GM18868 (cell line): ENCODE measurements at regions not wholly inside any gene's neighbourhood (a gene's known extent, or its start where the extent isn't known, plus 50 kb on each side); places are given as distances from the start of the nearest gene placed in this dataset.
A peak's percentile ranks its signal among the peaks of the same experiment; 100 is the strongest.

Experiments used
- ATAC-seq: cut with Tn5 transposase; IDR thresholded peaks from one replicate; pipeline ENCODE4 v1.9.1; 2021; ENCODE audit warnings: mild to moderate bottlenecking, moderate library complexity; ENCODE audit not compliant: unreplicated experiment

GRCh38 chr3:117534138-117534537, 824.6 kb downstream of the TUSC7 start:
- no peak for ATAC-seq

GRCh38 chr3:117536006-117536405, 826.4 kb downstream of the TUSC7 start:
- ATAC-seq: no peak

GRCh38 chr3:117537949-117538348, 828.4 kb downstream of the TUSC7 start:
- no peak for ATAC-seq

- no peak for ATAC-seq
These were observed 830.1 kb downstream of the TUSC7 start for GRCh38 chr3:117539729-117540128.

GRCh38 chr3:117540597-117540996, 831.0 kb downstream of the TUSC7 start:
- ATAC-seq: no peak

GRCh38 chr3:117541721-117542120, 832.1 kb downstream of the TUSC7 start:
- ATAC-seq: no peak

- ATAC-seq: no peak
These were observed 833.9 kb downstream of the TUSC7 start for GRCh38 chr3:117543521-117543920.

GRCh38 chr3:117545484-117545883, 835.9 kb downstream of the TUSC7 start:
- ATAC-seq: no peak

GRCh38 chr3:117547956-117548550, 838.5 kb downstream of the TUSC7 start:
- ATAC-seq: no peak

GRCh38 chr3:117548600-117548999, 839.0 kb downstream of the TUSC7 start:
- ATAC-seq: no peak

- ATAC-seq: no peak
These were observed 840.1 kb downstream of the TUSC7 start for GRCh38 chr3:117549716-117550115.

GRCh38 chr3:117550766-117551165, 841.2 kb downstream of the TUSC7 start:
- no peak for ATAC-seq

GRCh38 chr3:117553461-117553860, 843.9 kb downstream of the TUSC7 start:
- ATAC-seq: peak; percentile 100

- ATAC-seq: no peak
These were observed 847.2 kb downstream of the TUSC7 start for GRCh38 chr3:117556646-117557407.

GRCh38 chr3:117557464-117558090, 848.0 kb downstream of the TUSC7 start:
- ATAC-seq: no peak

GRCh38 chr3:117558681-117559080, 849.1 kb downstream of the TUSC7 start:
- no peak for ATAC-seq

GRCh38 chr3:117562000-117562399, 852.4 kb downstream of the TUSC7 start:
- ATAC-seq: no peak

GRCh38 chr3:117563063-117563462, 853.5 kb downstream of the TUSC7 start:
- ATAC-seq: no peak

GRCh38 chr3:117565777-117566176, 856.2 kb downstream of the TUSC7 start:
- no peak for ATAC-seq

GRCh38 chr3:117566926-117567325, 857.3 kb downstream of the TUSC7 start:
- no peak for ATAC-seq

- no peak for ATAC-seq
These were observed 857.8 kb downstream of the TUSC7 start for GRCh38 chr3:117567382-117567781.

- ATAC-seq: no peak
These were observed 858.3 kb downstream of the TUSC7 start for GRCh38 chr3:117567906-117568305.
